ENCODE measurements at regions not wholly inside any gene's neighbourhood (a gene's known extent, or its start where the extent isn't known, plus 50 kb on each side); places are given as distances from the start of the nearest gene placed in this dataset.
A peak's percentile ranks its signal among the peaks of the same experiment; 100 is the strongest.

- CTCF ChIA-PET, result interaction anchor here (1.3 kb wide), 1 partner anchor 96 kb away, joined by 3 read pairs; no protein-coding TSS in a partner anchor
- no peak for TF ChIP-seq CTCF (IDR thresholded peaks at IDR 0.05; ENCODE audit: control extremely low read depth, extremely low read depth, low read depth, missing control alignments)
- no peak for DNase-seq (ENCODE audit: extremely low spot score)
- POLR2A ChIA-PET, result no interaction called here
These were observed 64.7 kb downstream of the KLF15 start for GRCh38 chr3:126292318-126293070.

GRCh38 chr3:126291537-126291936 lies 65.7 kb downstream of the KLF15 start:
- POLR2A ChIA-PET, result no interaction called here

GRCh38 chr3:126291061-126291460 lies 66.1 kb downstream of the KLF15 start:
- no peak for DNase-seq (ENCODE audit: extremely low spot score)
- ChIA-PET POLR2A (no interaction called here), CTCF (no interaction called here)
- TF ChIP-seq CTCF (IDR thresholded peaks at IDR 0.05; ENCODE audit: control extremely low read depth, extremely low read depth, low read depth, missing control alignments), result no peak

More at GRCh38 chr3:126291537-126291936, 65.7 kb downstream of the KLF15 start:
- TF ChIP-seq CTCF (IDR thresholded peaks at IDR 0.05; ENCODE audit: control extremely low read depth, extremely low read depth, low read depth, missing control alignments), result no peak
- CTCF ChIA-PET, result no interaction called here
- DNase-seq (ENCODE audit: extremely low spot score), result no peak

GRCh38 chr3:126290325-126290724 lies 66.9 kb downstream of the KLF15 start:
- POLR2A ChIA-PET, result no interaction called here
- CTCF ChIA-PET, result no interaction called here
- TF ChIP-seq CTCF (IDR thresholded peaks at IDR 0.05; ENCODE audit: control extremely low read depth, extremely low read depth, low read depth, missing control alignments), result no peak
- no peak for DNase-seq (ENCODE audit: extremely low spot score)

GRCh38 chr3:126289096-126289495 lies 68.1 kb downstream of the KLF15 start:
- DNase-seq (ENCODE audit: extremely low spot score), result no peak
- no peak for TF ChIP-seq CTCF (IDR thresholded peaks at IDR 0.05; ENCODE audit: control extremely low read depth, extremely low read depth, low read depth, missing control alignments)
- ChIA-PET CTCF (no interaction called here), POLR2A (no interaction called here)

- ChIA-PET CTCF (no interaction called here), POLR2A (no interaction called here)
- peak; percentile 3 for DNase-seq (ENCODE audit: extremely low spot score)
- TF ChIP-seq CTCF (IDR thresholded peaks at IDR 0.05; ENCODE audit: control extremely low read depth, extremely low read depth, low read depth, missing control alignments), result no peak
These were observed 68.9 kb downstream of the KLF15 start for GRCh38 chr3:126288314-126288713.

Data from GM10248 (cell line).